ENCODE measurements at regions not wholly inside any gene's neighbourhood (a gene's known extent, or its start where the extent isn't known, plus 50 kb on each side); places are given as distances from the start of the nearest gene placed in this dataset.
"Not testable (repeated sequence)": the region's sequence is repeated elsewhere in the genome, so short reads cannot be mapped to it uniquely, and the experiment has no call there.

DNA sequence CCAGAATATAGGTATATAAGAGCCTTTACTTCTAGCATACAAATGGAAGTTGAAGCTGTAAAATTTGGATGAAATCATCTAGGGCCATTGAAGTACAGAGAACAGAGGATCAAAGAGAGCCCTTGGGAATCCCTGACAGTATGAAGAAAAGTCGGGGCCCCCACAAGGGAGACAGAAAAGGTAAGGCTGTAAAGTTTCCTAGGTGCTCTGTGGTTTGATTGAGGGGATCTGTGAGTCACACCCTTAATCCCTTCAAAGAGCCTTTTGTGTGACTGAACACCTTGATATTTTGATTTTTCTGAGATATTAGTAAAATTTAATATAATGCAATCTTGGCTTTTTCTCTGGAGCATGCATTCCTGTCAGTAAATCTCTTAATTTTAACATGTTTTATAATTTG, 961.7 kb upstream of the TMEFF2 start:
- Histone ChIP-seq H3K27ac (ENCODE audit: low read depth, low read length) (no peak overlapping the region), H3K9ac (ENCODE audit: low read length) (no peak overlapping the region), H3K27me3 (ENCODE audit: insufficient read depth, low read length) (no peaks in the 10 kb centered on the region), H3K14ac (ENCODE audit: low read length) (no peak overlapping the region), H3K36me3 (ENCODE audit: control insufficient read depth in 1 of 2, insufficient read depth in 2 of 2, low read length in 2 of 2) (no peaks in the 10 kb centered on the region), H3K4me3 (ENCODE audit: low read depth, low read length) (no peak overlapping the region), H2AK5ac (ENCODE audit: low read length) (no peak overlapping the region), H4K8ac (ENCODE audit: low read depth, low read length) (no peak overlapping the region), H3K18ac (ENCODE audit: low read length) (no peak overlapping the region), H3K79me1 (ENCODE audit: low read length) (no peaks in the 10 kb centered on the region), H3K23ac (ENCODE audit: low read length) (no peak overlapping the region), H2BK12ac (ENCODE audit: low read length) (no peak overlapping the region), H2BK5ac (ENCODE audit: low read depth, low read length, poor library complexity) (no peak overlapping the region), H3K4me1 (ENCODE audit: control insufficient read depth in 1 of 2, insufficient read depth in 2 of 2, low read length in 2 of 2) (no peaks in the 10 kb centered on the region), H3K4me2 (ENCODE audit: low read length) (no peak overlapping the region), H2BK120ac (ENCODE audit: insufficient read depth, low read length, poor library complexity) (no peak overlapping the region), H3K9me3 (ENCODE audit: insufficient read depth, low read depth, low read length) (no peaks in the 10 kb centered on the region), H3K4ac (ENCODE audit: low read depth, low read length) (no peak overlapping the region), H4K91ac (ENCODE audit: low read depth, low read length) (no peak overlapping the region), H4K12ac (ENCODE audit: low read depth, low read length) (no peak overlapping the region), H2AFZ (ENCODE audit: insufficient read depth, low read length, poor library complexity) (no peak overlapping the region), H3K79me2 (ENCODE audit: control insufficient read depth, insufficient read depth, low read length, poor library complexity) (no peaks in the 10 kb centered on the region)
- no peak for DNase-seq
- no CpG with 5 or more reads among the region's 1 CpG for WGBS (ENCODE audit: extremely low coverage, insufficient coverage, insufficient read length)

GRCh38 chr2:193154076-193154475, 959.3 kb upstream of the TMEFF2 start:
- no peaks in the 10 kb centered on the region for H3K27me3 ChIP-seq (ENCODE audit: insufficient read depth, low read length)
- H2BK5ac ChIP-seq (ENCODE audit: low read depth, low read length, poor library complexity): no peak overlapping the region
- H3K4me1 ChIP-seq (ENCODE audit: control insufficient read depth in 1 of 2, insufficient read depth in 2 of 2, low read length in 2 of 2): no peaks in the 10 kb centered on the region
- H3K4me2 ChIP-seq (ENCODE audit: low read length): no peak overlapping the region
- H4K91ac ChIP-seq (ENCODE audit: low read depth, low read length): no peak overlapping the region
- H3K79me1 ChIP-seq (ENCODE audit: low read length): no peaks in the 10 kb centered on the region
- WGBS (ENCODE audit: extremely low coverage, insufficient coverage, insufficient read length): no CpG with 5 or more reads among the region's 5 CpGs
- no peak overlapping the region for H3K27ac ChIP-seq (ENCODE audit: low read depth, low read length)
- no peak overlapping the region for H3K18ac ChIP-seq (ENCODE audit: low read length)
- no peak overlapping the region for H2BK120ac ChIP-seq (ENCODE audit: insufficient read depth, low read length, poor library complexity)
- no peak overlapping the region for H4K12ac ChIP-seq (ENCODE audit: low read depth, low read length)
- no peak overlapping the region for H2BK12ac ChIP-seq (ENCODE audit: low read length)
- no peak overlapping the region for H3K4ac ChIP-seq (ENCODE audit: low read depth, low read length)
- H3K23ac ChIP-seq (ENCODE audit: low read length): no peak overlapping the region
- H3K4me3 ChIP-seq (ENCODE audit: low read depth, low read length): no peak overlapping the region
- peak; percentile 85 to 96 for DNase-seq
- no peak overlapping the region for H3K14ac ChIP-seq (ENCODE audit: low read length)
- H3K36me3 ChIP-seq (ENCODE audit: control insufficient read depth in 1 of 2, insufficient read depth in 2 of 2, low read length in 2 of 2): no peaks in the 10 kb centered on the region
- H3K79me2 ChIP-seq (ENCODE audit: control insufficient read depth, insufficient read depth, low read length, poor library complexity): no peaks in the 10 kb centered on the region
- no peaks in the 10 kb centered on the region for H3K9me3 ChIP-seq (ENCODE audit: insufficient read depth, low read depth, low read length)
- no peak overlapping the region for H4K8ac ChIP-seq (ENCODE audit: low read depth, low read length)
- no peak overlapping the region for H2AFZ ChIP-seq (ENCODE audit: insufficient read depth, low read length, poor library complexity)
- no peak overlapping the region for H2AK5ac ChIP-seq (ENCODE audit: low read length)
- no peak overlapping the region for H3K9ac ChIP-seq (ENCODE audit: low read length)

- Histone ChIP-seq H3K4me2 (ENCODE audit: low read length) (no peak overlapping the region), H3K79me1 (ENCODE audit: low read length) (no peaks in the 10 kb centered on the region), H4K8ac (ENCODE audit: low read depth, low read length) (no peak overlapping the region), H4K12ac (ENCODE audit: low read depth, low read length) (no peak overlapping the region), H2BK5ac (ENCODE audit: low read depth, low read length, poor library complexity) (no peak overlapping the region), H3K36me3 (ENCODE audit: control insufficient read depth in 1 of 2, insufficient read depth in 2 of 2, low read length in 2 of 2) (no peaks in the 10 kb centered on the region), H2BK12ac (ENCODE audit: low read length) (no peak overlapping the region), H3K9ac (ENCODE audit: low read length) (no peak overlapping the region), H3K27me3 (ENCODE audit: insufficient read depth, low read length) (no peaks in the 10 kb centered on the region), H3K4me1 (ENCODE audit: control insufficient read depth in 1 of 2, insufficient read depth in 2 of 2, low read length in 2 of 2) (no peaks in the 10 kb centered on the region), H3K23ac (ENCODE audit: low read length) (no peak overlapping the region), H2BK120ac (ENCODE audit: insufficient read depth, low read length, poor library complexity) (no peak overlapping the region), H3K14ac (ENCODE audit: low read length) (no peak overlapping the region), H3K4me3 (ENCODE audit: low read depth, low read length) (no peak overlapping the region), H4K91ac (ENCODE audit: low read depth, low read length) (no peak overlapping the region), H3K27ac (ENCODE audit: low read depth, low read length) (no peak overlapping the region), H3K18ac (ENCODE audit: low read length) (no peak overlapping the region), H3K9me3 (ENCODE audit: insufficient read depth, low read depth, low read length) (no peaks in the 10 kb centered on the region), H3K4ac (ENCODE audit: low read depth, low read length) (no peak overlapping the region), H2AFZ (ENCODE audit: insufficient read depth, low read length, poor library complexity) (no peak overlapping the region), H2AK5ac (ENCODE audit: low read length) (no peak overlapping the region), H3K79me2 (ENCODE audit: control insufficient read depth, insufficient read depth, low read length, poor library complexity) (no peaks in the 10 kb centered on the region)
- no CpG with 5 or more reads among the region's 2 CpGs for WGBS (ENCODE audit: extremely low coverage, insufficient coverage, insufficient read length)
- DNase-seq: no peak
Observed at GRCh38 chr2:193153576-193153975, 958.8 kb upstream of the TMEFF2 start.

GRCh38 chr2:193142467-193142866, 947.7 kb upstream of the TMEFF2 start:
- H3K9me3 ChIP-seq (ENCODE audit: insufficient read depth, low read depth, low read length); H4K8ac ChIP-seq (ENCODE audit: low read depth, low read length); DNase-seq; H2AFZ ChIP-seq (ENCODE audit: insufficient read depth, low read length, poor library complexity); H3K14ac ChIP-seq (ENCODE audit: low read length); H4K91ac ChIP-seq (ENCODE audit: low read depth, low read length); H2BK120ac ChIP-seq (ENCODE audit: insufficient read depth, low read length, poor library complexity); H3K4me1 ChIP-seq (ENCODE audit: control insufficient read depth in 1 of 2, insufficient read depth in 2 of 2, low read length in 2 of 2); H2BK5ac ChIP-seq (ENCODE audit: low read depth, low read length, poor library complexity); H3K9ac ChIP-seq (ENCODE audit: low read length); H3K23ac ChIP-seq (ENCODE audit: low read length); H3K4ac ChIP-seq (ENCODE audit: low read depth, low read length); H3K36me3 ChIP-seq (ENCODE audit: control insufficient read depth in 1 of 2, insufficient read depth in 2 of 2, low read length in 2 of 2); H3K18ac ChIP-seq (ENCODE audit: low read length); H3K4me2 ChIP-seq (ENCODE audit: low read length); H4K12ac ChIP-seq (ENCODE audit: low read depth, low read length); H3K4me3 ChIP-seq (ENCODE audit: low read depth, low read length); H3K79me2 ChIP-seq (ENCODE audit: control insufficient read depth, insufficient read depth, low read length, poor library complexity); H3K79me1 ChIP-seq (ENCODE audit: low read length); H3K27ac ChIP-seq (ENCODE audit: low read depth, low read length); H2AK5ac ChIP-seq (ENCODE audit: low read length); H3K27me3 ChIP-seq (ENCODE audit: insufficient read depth, low read length); H2BK12ac ChIP-seq (ENCODE audit: low read length): not testable (repeated sequence)
- no CpG with 5 or more reads among the region's 5 CpGs for WGBS (ENCODE audit: extremely low coverage, insufficient coverage, insufficient read length)

- H3K27ac ChIP-seq (ENCODE audit: low read depth, low read length): no peak overlapping the region
- H4K8ac ChIP-seq (ENCODE audit: low read depth, low read length): no peak overlapping the region
- no peak overlapping the region for H3K14ac ChIP-seq (ENCODE audit: low read length)
- H2BK5ac ChIP-seq (ENCODE audit: low read depth, low read length, poor library complexity): no peak overlapping the region
- no peak overlapping the region for H3K4me3 ChIP-seq (ENCODE audit: low read depth, low read length)
- no peaks in the 10 kb centered on the region for H3K79me1 ChIP-seq (ENCODE audit: low read length)
- no peak overlapping the region for H2AFZ ChIP-seq (ENCODE audit: insufficient read depth, low read length, poor library complexity)
- peaks cover 2% of the 10 kb centered on the region for H3K9me3 ChIP-seq (ENCODE audit: insufficient read depth, low read depth, low read length)
- H2AK5ac ChIP-seq (ENCODE audit: low read length): no peak overlapping the region
- no peak overlapping the region for H2BK120ac ChIP-seq (ENCODE audit: insufficient read depth, low read length, poor library complexity)
- no peak overlapping the region for H3K4me2 ChIP-seq (ENCODE audit: low read length)
- no peaks in the 10 kb centered on the region for H3K79me2 ChIP-seq (ENCODE audit: control insufficient read depth, insufficient read depth, low read length, poor library complexity)
- no peak overlapping the region for H2BK12ac ChIP-seq (ENCODE audit: low read length)
- H3K4ac ChIP-seq (ENCODE audit: low read depth, low read length): no peak overlapping the region
- no peaks in the 10 kb centered on the region for H3K27me3 ChIP-seq (ENCODE audit: insufficient read depth, low read length)
- no peak for DNase-seq
- no peaks in the 10 kb centered on the region for H3K4me1 ChIP-seq (ENCODE audit: control insufficient read depth in 1 of 2, insufficient read depth in 2 of 2, low read length in 2 of 2)
- H4K12ac ChIP-seq (ENCODE audit: low read depth, low read length): no peak overlapping the region
- H3K23ac ChIP-seq (ENCODE audit: low read length): no peak overlapping the region
- H3K18ac ChIP-seq (ENCODE audit: low read length): no peak overlapping the region
- H4K91ac ChIP-seq (ENCODE audit: low read depth, low read length): no peak overlapping the region
- H3K9ac ChIP-seq (ENCODE audit: low read length): no peak overlapping the region
- H3K36me3 ChIP-seq (ENCODE audit: control insufficient read depth in 1 of 2, insufficient read depth in 2 of 2, low read length in 2 of 2): no peaks in the 10 kb centered on the region
Observed at GRCh38 chr2:193141998-193142397, 947.3 kb upstream of the TMEFF2 start.

Data from trophoblast cell (in vitro differentiated cells and primary cell).